ENCODE measurements at regions not wholly inside any gene's neighbourhood (a gene's known extent, or its start where the extent isn't known, plus 50 kb on each side); places are given as distances from the start of the nearest gene placed in this dataset.

GRCh38 chr4:11732155-11732554 lies 303.5 kb upstream of the HS3ST1 start:
- no peaks in the 10 kb centered on the region for H3K27me3 ChIP-seq
- H3K36me3 ChIP-seq = no peaks in the 10 kb centered on the region
- WGBS = 64% methylated on average over 4 of the region's 4 CpGs
- TF ChIP-seq POLR2A (IDR thresholded peaks at IDR 0.05) (no peak), EP300 (IDR thresholded peaks at IDR 0.05) (no peak), POLR2AphosphoS5 (IDR thresholded peaks at IDR 0.05) (no peak), CTCF (IDR thresholded peaks at IDR 0.05) (no peak)
- no peaks in the 10 kb centered on the region for H3K9me3 ChIP-seq
- no peaks in the 10 kb centered on the region for H3K4me1 ChIP-seq
- DNase-seq (ENCODE audit: low spot score in 2 of 2) = no peak
- no peak overlapping the region for H3K27ac ChIP-seq
- no peak overlapping the region for H3K4me3 ChIP-seq

- no peaks in the 10 kb centered on the region for H3K27me3 ChIP-seq
- DNase-seq (ENCODE audit: low spot score in 2 of 2) = no peak
- no peaks in the 10 kb centered on the region for H3K36me3 ChIP-seq
- no peaks in the 10 kb centered on the region for H3K4me1 ChIP-seq
- H3K4me3 ChIP-seq = no peak overlapping the region
- no peak overlapping the region for H3K27ac ChIP-seq
- TF ChIP-seq EP300 (IDR thresholded peaks at IDR 0.05) (no peak), POLR2AphosphoS5 (IDR thresholded peaks at IDR 0.05) (no peak), CTCF (IDR thresholded peaks at IDR 0.05) (no peak), POLR2A (IDR thresholded peaks at IDR 0.05) (no peak)
- H3K9me3 ChIP-seq = no peaks in the 10 kb centered on the region
- WGBS = 95% methylated on average over 1 of the region's 1 CpG
Measured at GRCh38 chr4:11730545-11730944, 301.9 kb upstream of the HS3ST1 start.

GRCh38 chr4:11729548-11729947 lies 300.9 kb upstream of the HS3ST1 start:
- H3K4me3 ChIP-seq = no peak overlapping the region
- 71% methylated on average over 1 of the region's 1 CpG for WGBS

GRCh38 chr4:11727903-11728564 lies 299.3 kb upstream of the HS3ST1 start:
- H3K9me3 ChIP-seq = no peaks in the 10 kb centered on the region
- 71% methylated on average over 3 of the region's 3 CpGs for WGBS
- H3K27ac ChIP-seq = no peak overlapping the region
- no peak overlapping the region for H3K4me3 ChIP-seq
- no peaks in the 10 kb centered on the region for H3K36me3 ChIP-seq
- no peak for TF ChIP-seq POLR2A (IDR thresholded peaks at IDR 0.05)
- H3K4me1 ChIP-seq = no peaks in the 10 kb centered on the region
- DNase-seq (ENCODE audit: low spot score in 2 of 2) = no peak
- no peaks in the 10 kb centered on the region for H3K27me3 ChIP-seq

More at GRCh38 chr4:11729548-11729947, 300.9 kb upstream of the HS3ST1 start:
- Histone ChIP-seq H3K27ac (no peak overlapping the region), H3K9me3 (no peaks in the 10 kb centered on the region), H3K27me3 (no peaks in the 10 kb centered on the region), H3K36me3 (no peaks in the 10 kb centered on the region), H3K4me1 (no peaks in the 10 kb centered on the region)
- no peak for DNase-seq (ENCODE audit: low spot score in 2 of 2)
- TF ChIP-seq POLR2A (IDR thresholded peaks at IDR 0.05) (no peak), POLR2AphosphoS5 (IDR thresholded peaks at IDR 0.05) (no peak), EP300 (IDR thresholded peaks at IDR 0.05) (no peak), CTCF (IDR thresholded peaks at IDR 0.05) (no peak)

- Histone ChIP-seq H3K27ac (no peak overlapping the region), H3K9me3 (no peaks in the 10 kb centered on the region), H3K4me3 (no peak overlapping the region), H3K4me1 (no peaks in the 10 kb centered on the region), H3K36me3 (no peaks in the 10 kb centered on the region), H3K27me3 (no peaks in the 10 kb centered on the region)
- DNase-seq (ENCODE audit: low spot score in 2 of 2) = no peak
- no peak for TF ChIP-seq POLR2AphosphoS5 (IDR thresholded peaks at IDR 0.05)
- TF ChIP-seq POLR2A (IDR thresholded peaks at IDR 0.05) = no peak
- no peak for TF ChIP-seq EP300 (IDR thresholded peaks at IDR 0.05)
- no peak for TF ChIP-seq CTCF (IDR thresholded peaks at IDR 0.05)
Measured at GRCh38 chr4:11724731-11725130, 296.0 kb upstream of the HS3ST1 start.

- no peak for DNase-seq (ENCODE audit: low spot score in 2 of 2)
- TF ChIP-seq POLR2AphosphoS5 (IDR thresholded peaks at IDR 0.05) (no peak), CTCF (IDR thresholded peaks at IDR 0.05) (no peak), POLR2A (IDR thresholded peaks at IDR 0.05) (no peak), EP300 (IDR thresholded peaks at IDR 0.05) (no peak)
- no peak overlapping the region for H3K4me3 ChIP-seq
- H3K36me3 ChIP-seq = no peaks in the 10 kb centered on the region
- no peaks in the 10 kb centered on the region for H3K9me3 ChIP-seq
- H3K4me1 ChIP-seq = no peaks in the 10 kb centered on the region
- no peak overlapping the region for H3K27ac ChIP-seq
- no peaks in the 10 kb centered on the region for H3K27me3 ChIP-seq
- WGBS = 70% methylated on average over 4 of the region's 4 CpGs
Measured at GRCh38 chr4:11722223-11722622, 293.5 kb upstream of the HS3ST1 start.
